GM18519 (cell line): ENCODE measurements at regions not wholly inside any gene's neighbourhood (a gene's known extent, or its start where the extent isn't known, plus 50 kb on each side); places are given as distances from the start of the nearest gene placed in this dataset.
"Not testable (repeated sequence)": the region's sequence is repeated elsewhere in the genome, so short reads cannot be mapped to it uniquely, and the experiment has no call there.

ENCODE experiments used
- ATAC-seq: cut with Tn5 transposase; IDR thresholded peaks from one replicate; pipeline ENCODE4 v1.9.1; 2021; ENCODE audit warnings: mild to moderate bottlenecking, moderate library complexity; ENCODE audit not compliant: unreplicated experiment, low FRiP score

GRCh38 chr22:47318041-47318737 lies 555.7 kb downstream of the TBC1D22A start:
- ATAC-seq, result no peak

- no peak for ATAC-seq
Measured at GRCh38 chr22:47315862-47316419, 553.5 kb downstream of the TBC1D22A start.

GRCh38 chr22:47310601-47311000 lies 548.2 kb downstream of the TBC1D22A start:
- ATAC-seq, result no peak

- ATAC-seq, result no peak
Measured at GRCh38 chr22:47309946-47310345, 547.5 kb downstream of the TBC1D22A start.

GRCh38 chr22:47309476-47309875 lies 547.0 kb downstream of the TBC1D22A start:
- no peak for ATAC-seq

GRCh38 chr22:47308886-47309285 lies 546.4 kb downstream of the TBC1D22A start:
- no peak for ATAC-seq

GRCh38 chr22:47307822-47308221 lies 545.4 kb downstream of the TBC1D22A start:
- no peak for ATAC-seq

GRCh38 chr22:47307326-47307725 lies 544.9 kb downstream of the TBC1D22A start:
- ATAC-seq, result no peak

- no peak for ATAC-seq
Measured at GRCh38 chr22:47304854-47305253, 542.4 kb downstream of the TBC1D22A start.

- ATAC-seq, result no peak
Measured at GRCh38 chr22:47304191-47304831, 541.9 kb downstream of the TBC1D22A start.

GRCh38 chr22:47303161-47303890 lies 540.9 kb downstream of the TBC1D22A start:
- no peak for ATAC-seq

GRCh38 chr22:47302587-47302986 lies 540.1 kb downstream of the TBC1D22A start:
- not testable (repeated sequence) for ATAC-seq

GRCh38 chr22:47301820-47302475 lies 539.5 kb downstream of the TBC1D22A start:
- no peak for ATAC-seq

- ATAC-seq, result no peak
Measured at GRCh38 chr22:47300698-47301405, 538.4 kb downstream of the TBC1D22A start.

GRCh38 chr22:47299863-47300697 lies 537.6 kb downstream of the TBC1D22A start:
- ATAC-seq, result no peak

- no peak for ATAC-seq
Measured at GRCh38 chr22:47299211-47299862, 536.9 kb downstream of the TBC1D22A start.

GRCh38 chr22:47298017-47298785 lies 535.8 kb downstream of the TBC1D22A start:
- no peak for ATAC-seq
